ENCODE measurements at regions not wholly inside any gene's neighbourhood (a gene's known extent, or its start where the extent isn't known, plus 50 kb on each side); places are given as distances from the start of the nearest gene placed in this dataset.

DNA sequence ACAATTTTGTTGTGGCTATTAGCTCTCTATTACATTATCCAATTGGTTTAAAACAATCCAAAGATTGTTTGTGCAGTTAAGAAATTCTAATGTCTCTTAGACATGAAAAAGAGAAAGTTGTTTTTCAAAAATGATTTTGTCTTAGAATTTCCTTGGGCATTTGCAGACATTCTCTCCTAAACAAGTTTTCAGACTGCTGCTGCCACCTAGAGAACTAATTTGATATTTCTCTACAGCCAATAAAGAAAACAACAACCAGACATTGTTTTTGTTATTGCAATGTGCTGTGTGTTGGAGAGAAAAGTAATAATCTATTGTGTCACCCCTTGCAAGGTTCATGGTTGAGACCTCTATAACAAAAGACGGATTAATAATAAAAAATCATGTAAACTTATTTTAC is 119.0 kb upstream of the SYT4 start:
- DNase-seq: peak; percentile 10
- H3K27me3 ChIP-seq (replicated peaks): no peaks in the 10 kb centered on the region
- H3K36me3 ChIP-seq (replicated peaks): no peaks in the 10 kb centered on the region
- in situ Hi-C loops (cut with HindIII; ENCODE audit: low pct_ligation_motif_present, low sequenced_read_pairs): no loop called here
- no peak overlapping the region for H3K27ac ChIP-seq
- TF ChIP-seq, protein P1, sequence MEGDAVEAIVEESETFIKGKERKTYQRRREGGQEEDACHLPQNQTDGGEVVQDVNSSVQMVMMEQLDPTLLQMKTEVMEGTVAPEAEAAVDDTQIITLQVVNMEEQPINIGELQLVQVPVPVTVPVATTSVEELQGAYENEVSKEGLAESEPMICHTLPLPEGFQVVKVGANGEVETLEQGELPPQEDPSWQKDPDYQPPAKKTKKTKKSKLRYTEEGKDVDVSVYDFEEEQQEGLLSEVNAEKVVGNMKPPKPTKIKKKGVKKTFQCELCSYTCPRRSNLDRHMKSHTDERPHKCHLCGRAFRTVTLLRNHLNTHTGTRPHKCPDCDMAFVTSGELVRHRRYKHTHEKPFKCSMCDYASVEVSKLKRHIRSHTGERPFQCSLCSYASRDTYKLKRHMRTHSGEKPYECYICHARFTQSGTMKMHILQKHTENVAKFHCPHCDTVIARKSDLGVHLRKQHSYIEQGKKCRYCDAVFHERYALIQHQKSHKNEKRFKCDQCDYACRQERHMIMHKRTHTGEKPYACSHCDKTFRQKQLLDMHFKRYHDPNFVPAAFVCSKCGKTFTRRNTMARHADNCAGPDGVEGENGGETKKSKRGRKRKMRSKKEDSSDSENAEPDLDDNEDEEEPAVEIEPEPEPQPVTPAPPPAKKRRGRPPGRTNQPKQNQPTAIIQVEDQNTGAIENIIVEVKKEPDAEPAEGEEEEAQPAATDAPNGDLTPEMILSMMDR (IDR thresholded peaks at IDR 0.05; ENCODE audit: low read depth, low read length, missing control alignments): peak; percentile 44
- no peak overlapping the region for H3K4me3 ChIP-seq (ENCODE audit: low read depth, low read length)

DNA sequence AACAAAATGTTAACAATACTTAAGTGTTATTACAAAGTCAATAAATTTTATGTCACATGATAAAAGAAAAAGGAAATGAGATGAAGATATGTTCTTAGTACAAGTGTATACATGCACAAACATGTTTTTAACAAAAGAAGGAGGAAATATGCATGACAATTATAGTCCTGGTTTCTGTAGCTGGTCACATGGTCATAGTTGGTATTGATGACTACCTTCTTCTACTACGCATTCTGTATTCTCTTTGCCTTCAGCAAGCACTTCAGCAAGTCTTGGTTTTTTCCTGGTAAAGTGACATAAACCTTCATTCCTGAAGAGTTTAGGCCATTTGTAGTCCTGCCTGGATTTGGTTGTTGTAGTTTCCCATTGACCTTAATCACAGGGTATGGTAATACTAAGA is 121.3 kb upstream of the SYT4 start:
- TF ChIP-seq, protein P1 (IDR thresholded peaks at IDR 0.05; ENCODE audit: low read depth, low read length, missing control alignments): no peak
- Histone ChIP-seq H3K4me3 (ENCODE audit: low read depth, low read length) (no peak overlapping the region), H3K36me3 (replicated peaks) (no peaks in the 10 kb centered on the region), H3K27ac (no peak overlapping the region), H3K27me3 (replicated peaks) (no peaks in the 10 kb centered on the region)
- in situ Hi-C loops (cut with HindIII; ENCODE audit: low pct_ligation_motif_present, low sequenced_read_pairs): no loop called here
- DNase-seq: no peak

DNA sequence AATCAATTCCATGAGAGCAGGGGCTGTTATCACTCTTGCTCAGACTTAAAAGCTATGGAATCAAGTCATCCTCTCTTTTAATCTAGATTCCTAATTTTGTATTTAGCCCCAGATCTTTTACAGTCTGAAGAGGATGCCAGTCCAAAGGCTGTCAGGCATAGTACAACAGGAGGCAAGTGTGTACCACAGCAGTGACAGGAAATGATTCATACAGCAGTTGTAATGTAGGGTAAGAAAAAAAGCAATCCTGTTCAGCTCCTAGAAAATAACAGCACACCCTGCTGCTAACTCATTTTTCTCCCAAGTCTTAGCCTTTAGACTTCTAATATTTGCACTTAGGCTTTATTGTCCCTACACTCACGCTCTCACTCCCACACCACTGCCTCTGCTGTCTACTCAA is 127.8 kb upstream of the SYT4 start:
- H3K4me3 ChIP-seq (ENCODE audit: low read depth, low read length): no peak overlapping the region
- H3K36me3 ChIP-seq (replicated peaks): no peaks in the 10 kb centered on the region
- H3K27ac ChIP-seq: no peak overlapping the region
- in situ Hi-C loops (cut with HindIII; ENCODE audit: low pct_ligation_motif_present, low sequenced_read_pairs): no loop called here
- DNase-seq: no peak
- H3K27me3 ChIP-seq (replicated peaks): no peaks in the 10 kb centered on the region
- TF ChIP-seq, protein P1 (IDR thresholded peaks at IDR 0.05; ENCODE audit: low read depth, low read length, missing control alignments): no peak

DNA sequence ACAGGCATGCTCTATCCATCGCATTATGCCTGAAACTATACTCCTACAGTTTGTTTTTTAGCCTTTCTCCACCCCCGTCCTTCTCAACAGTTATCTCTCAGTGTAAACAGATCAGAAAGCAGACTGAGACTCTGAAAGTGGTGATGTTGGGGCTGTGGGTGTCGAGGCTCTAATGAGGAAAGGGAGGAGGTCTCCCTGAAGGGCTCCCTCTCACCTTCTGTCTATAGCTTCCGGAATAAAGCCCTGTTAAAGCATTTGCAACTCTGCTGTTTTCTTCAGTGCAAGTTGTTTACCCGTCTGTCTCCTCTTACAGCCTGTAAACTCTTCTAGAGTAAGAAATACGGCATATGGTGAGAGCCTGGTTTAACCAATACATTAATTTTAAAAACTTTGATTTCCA is 136.7 kb upstream of the SYT4 start:
- TF ChIP-seq, protein P1 (IDR thresholded peaks at IDR 0.05; ENCODE audit: low read depth, low read length, missing control alignments): no peak
- in situ Hi-C loops (cut with HindIII; ENCODE audit: low pct_ligation_motif_present, low sequenced_read_pairs): no loop called here
- H3K4me3 ChIP-seq (ENCODE audit: low read depth, low read length): no peak overlapping the region
- no peaks in the 10 kb centered on the region for H3K36me3 ChIP-seq (replicated peaks)
- H3K27me3 ChIP-seq (replicated peaks): no peaks in the 10 kb centered on the region
- no peak overlapping the region for H3K27ac ChIP-seq
- no peak for DNase-seq

DNA sequence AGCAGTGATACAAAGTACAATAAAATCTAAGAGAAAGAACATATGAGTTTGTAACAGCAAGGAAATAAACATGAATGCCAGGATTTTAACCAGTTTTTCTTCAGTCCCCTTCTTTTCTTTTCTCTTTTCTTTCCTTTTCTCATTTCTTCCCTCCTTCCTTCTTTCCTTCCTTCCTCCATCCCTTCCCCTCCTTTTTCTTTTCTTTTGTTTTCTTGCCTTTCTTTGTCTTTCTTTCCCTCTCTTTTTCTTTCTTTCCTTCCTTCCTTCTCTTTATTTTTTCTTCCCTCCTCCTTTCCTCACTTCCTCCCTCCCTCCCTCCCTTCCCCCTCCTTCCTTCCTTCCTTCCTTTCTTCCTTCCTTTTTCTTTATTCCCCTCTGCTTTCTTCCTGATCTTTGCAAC is 142.8 kb upstream of the SYT4 start:
- in situ Hi-C loops (cut with HindIII; ENCODE audit: low pct_ligation_motif_present, low sequenced_read_pairs): no loop called here
- TF ChIP-seq, protein P1 (IDR thresholded peaks at IDR 0.05; ENCODE audit: low read depth, low read length, missing control alignments): no peak
- no peak for DNase-seq

DNA sequence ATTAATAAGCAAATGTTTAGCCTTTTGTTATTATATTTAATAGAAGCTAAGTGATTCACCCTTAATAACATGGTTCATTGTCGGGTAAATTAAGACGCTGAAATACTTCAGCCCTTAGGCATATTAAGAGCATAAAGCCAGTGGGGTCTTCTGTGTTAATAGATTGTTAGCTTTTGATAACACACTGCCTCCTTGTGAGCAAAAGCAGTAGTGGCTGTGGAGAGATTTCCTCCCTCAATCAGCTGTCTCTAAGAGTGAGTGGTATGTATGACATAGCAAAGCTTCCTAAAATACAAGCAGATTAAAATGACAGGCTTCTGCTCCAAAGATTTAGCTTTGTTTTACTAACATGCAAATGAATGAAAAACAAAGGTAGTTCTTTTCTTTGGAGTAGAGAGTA is 143.7 kb upstream of the SYT4 start:
- no peaks in the 10 kb centered on the region for H3K36me3 ChIP-seq (replicated peaks)
- TF ChIP-seq, protein P1 (IDR thresholded peaks at IDR 0.05; ENCODE audit: low read depth, low read length, missing control alignments): peak; percentile 45

More for the DNA sequence above, 142.8 kb upstream of the SYT4 start:
- H3K4me3 ChIP-seq (ENCODE audit: low read depth, low read length): no peak overlapping the region
- no peaks in the 10 kb centered on the region for H3K36me3 ChIP-seq (replicated peaks)
- H3K27me3 ChIP-seq (replicated peaks): no peaks in the 10 kb centered on the region
- no peak overlapping the region for H3K27ac ChIP-seq

More for the DNA sequence above, 143.7 kb upstream of the SYT4 start:
- in situ Hi-C loops (cut with HindIII; ENCODE audit: low pct_ligation_motif_present, low sequenced_read_pairs): no loop called here
- Histone ChIP-seq H3K27me3 (replicated peaks) (no peaks in the 10 kb centered on the region), H3K4me3 (ENCODE audit: low read depth, low read length) (no peak overlapping the region), H3K27ac (no peak overlapping the region)
- no peak for DNase-seq

Data from brain microvascular endothelial cell (primary cell).